Neural cell (in vitro differentiated cells): ENCODE measurements at regions not wholly inside any gene's neighbourhood (a gene's known extent, or its start where the extent isn't known, plus 50 kb on each side); places are given as distances from the start of the nearest gene placed in this dataset.
"Not testable (repeated sequence)": the region's sequence is repeated elsewhere in the genome, so short reads cannot be mapped to it uniquely, and the experiment has no call there.

ENCODE experiments used
- H2AFZ ChIP-seq: fragments of 200-600, 300-800 bp; sonication (generic), shearing (Covaris generic); 2 replicates; pipeline ENCODE4 v1.6.0; 2014; ENCODE audit warnings: low read depth, mild to moderate bottlenecking, antibody characterized with exemption, low read length, moderate library complexity
- H3F3A ChIP-seq: fragments of 200-600 bp; shearing (Covaris generic); 2 replicates; pipeline ENCODE4 v1.6.1; 2016; ENCODE audit warnings: mild to moderate bottlenecking, moderate library complexity, mixed read lengths, antibody characterized with exemption, low read length; ENCODE audit not compliant: insufficient read depth, poor library complexity, severe bottlenecking
- H3K27ac ChIP-seq: fragments of 200-600, 300-800 bp; sonication (generic), shearing (Covaris generic); 2 replicates; pipeline ENCODE4 v1.5.1; 2014; ENCODE audit warnings: mild to moderate bottlenecking, low read length, moderate library complexity
- H3K27me3 ChIP-seq: fragments of 300-800, 200-600 bp; sonication (generic), shearing (Covaris generic); 2 replicates; pipeline ENCODE4 v1.6.0; 2014; ENCODE audit warnings: mild to moderate bottlenecking, low read depth, low read length, moderate library complexity; ENCODE audit not compliant: insufficient read depth
- H3K36me3 ChIP-seq: fragments of 300-800, 200-600 bp; sonication (generic), shearing (Covaris generic); 2 replicates; pipeline ENCODE4 v1.5.1; 2014; ENCODE audit warnings: mild to moderate bottlenecking, antibody characterized with exemption, low read length, moderate library complexity; ENCODE audit not compliant: insufficient read depth
- H3K4me2 ChIP-seq: fragments of 300-800, 200-600 bp; sonication (generic), shearing (Covaris generic); 2 replicates; pipeline ENCODE4 v1.6.0; 2014; ENCODE audit warnings: mild to moderate bottlenecking, low read length
- H3K4me3 ChIP-seq: fragments of 300-800, 200-600 bp; sonication (generic), shearing (Covaris generic); 2 replicates; pipeline ENCODE4 v1.5.1; 2014; ENCODE audit warnings: mild to moderate bottlenecking, low read length, moderate library complexity
- H3K79me2 ChIP-seq: fragments of 200-600 bp; shearing (Covaris generic); replicated peaks from 2 replicates; pipeline ENCODE4 v1.6.0; 2014; ENCODE audit warnings: mild to moderate bottlenecking, low read length, moderate library complexity; ENCODE audit not compliant: insufficient read depth
- H3K9ac ChIP-seq: fragments of 300-800, 200-600 bp; sonication (generic), shearing (Covaris generic); 2 replicates; pipeline ENCODE4 v1.6.1; 2016; ENCODE audit warnings: mild to moderate bottlenecking, low read length, mixed read lengths
- H3K9me2 ChIP-seq: fragments of 200-600 bp; shearing (Covaris generic); 2 replicates; pipeline ENCODE4 v1.6.1; 2016; ENCODE audit warnings: mild to moderate bottlenecking, low read length, mixed read lengths; ENCODE audit not compliant: insufficient read depth
- H3K9me3 ChIP-seq: fragments of 200-600, 300-800 bp; sonication (generic), shearing (Covaris generic); 2 replicates; pipeline ENCODE4 v1.6.1; 2016; ENCODE audit warnings: mild to moderate bottlenecking, mixed run types, low read length, moderate library complexity, mixed read lengths
- H4K20me1 ChIP-seq: fragments of 200-600 bp; shearing (Covaris generic); 2 replicates; pipeline ENCODE4 v1.6.1; 2016; ENCODE audit warnings: mild to moderate bottlenecking, mixed run types; ENCODE audit not compliant: insufficient read depth
- EP300 ChIP-seq: fragments of 450-650 bp; conservative IDR thresholded peaks from 2 replicates; pipeline ENCODE4 v1.6.1; 2014; ENCODE audit warnings: antibody characterized with exemption, mild to moderate bottlenecking, moderate library complexity; ENCODE audit not compliant: poor library complexity, severe bottlenecking
- EZH2 ChIP-seq: fragments of 200-600, 300-800 bp; shearing (Covaris generic), sonication (generic); IDR thresholded peaks from 2 replicates; pipeline ENCODE4 v1.6.1; 2014; ENCODE audit warnings: antibody characterized with exemption, low read length, borderline replicate concordance, mild to moderate bottlenecking; ENCODE audit not compliant: insufficient read depth, poor library complexity, severe bottlenecking
- MXI1 ChIP-seq: fragments of 450-650 bp; conservative IDR thresholded peaks from 2 replicates; pipeline ENCODE4 v1.6.1; 2014; ENCODE audit warnings: antibody characterized with exemption, mild to moderate bottlenecking; ENCODE audit not compliant: poor library complexity, severe bottlenecking
- POLR2AphosphoS5 ChIP-seq: IDR thresholded peaks from 2 replicates; pipeline ENCODE4 v1.6.1; 2012
- RAD21 ChIP-seq: fragments of 450-650 bp; conservative IDR thresholded peaks from 2 replicates; pipeline ENCODE4 v1.6.1; 2014; ENCODE audit warnings: antibody characterized with exemption, mild to moderate bottlenecking, moderate library complexity
- SMC3 ChIP-seq: fragments of 450-650 bp; conservative IDR thresholded peaks from 2 replicates; pipeline ENCODE4 v1.6.1; 2014; ENCODE audit warnings: antibody characterized with exemption, mild to moderate bottlenecking, moderate library complexity; ENCODE audit not compliant: poor library complexity
- TAF1 ChIP-seq: IDR thresholded peaks from 2 replicates; pipeline ENCODE4 v1.6.1; 2012; ENCODE audit warnings: low read depth
- TF ChIP-seq, protein P1 (sequence below): IDR thresholded peaks from 2 replicates; pipeline ENCODE4 v1.6.1; 2012; ENCODE audit warnings: borderline replicate concordance
- TF ChIP-seq, protein P2 (sequence below): fragments of 450-650 bp; IDR thresholded peaks from 2 replicates; pipeline ENCODE4 v1.5.1; 2014; ENCODE audit warnings: antibody characterized with exemption, mild to moderate bottlenecking, moderate library complexity; ENCODE audit not compliant: poor library complexity, severe bottlenecking

DNA sequence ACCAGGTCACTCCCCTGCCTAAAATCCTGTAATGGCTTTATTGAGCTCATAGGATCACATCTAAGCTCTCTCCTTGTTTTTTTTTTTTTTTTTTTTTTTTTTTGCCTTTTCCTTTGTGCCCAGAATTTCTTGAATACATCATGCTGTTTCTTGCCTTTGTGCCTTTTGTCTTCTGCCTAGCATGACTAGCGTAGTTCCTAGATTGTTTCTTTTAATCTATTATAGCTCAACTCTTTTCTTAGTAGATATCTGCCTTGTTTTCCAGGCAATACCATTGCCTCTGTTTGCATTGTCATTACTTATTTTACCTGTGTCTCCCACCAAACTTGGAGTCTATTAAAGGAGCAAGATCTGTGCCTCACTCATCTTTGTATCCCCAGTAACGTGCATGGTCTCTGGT, 106.1 kb upstream of the C9orf72 start:
- Histone ChIP-seq H3F3A (no peaks in the 10 kb centered on the region), H3K79me2 (no peaks in the 10 kb centered on the region), H4K20me1 (no peaks in the 10 kb centered on the region), H3K27me3 (no peaks in the 10 kb centered on the region), H3K9me3 (no peaks in the 10 kb centered on the region), H3K27ac (no peak overlapping the region), H2AFZ (no peak overlapping the region), H3K9me2 (no peaks in the 10 kb centered on the region), H3K9ac (no peak overlapping the region), H3K36me3 (no peaks in the 10 kb centered on the region), H3K4me2 (no peak overlapping the region), H3K4me3 (no peak overlapping the region)
- TF ChIP-seq RAD21 (no peak), POLR2AphosphoS5 (no peak), SMC3 (no peak)

GRCh38 chr9:27683181-27683580, 109.9 kb upstream of the C9orf72 start:
- Histone ChIP-seq H4K20me1 (no peaks in the 10 kb centered on the region), H3F3A (no peaks in the 10 kb centered on the region), H3K4me3 (no peak overlapping the region), H3K27me3 (no peaks in the 10 kb centered on the region), H3K9me2 (no peaks in the 10 kb centered on the region), H3K9me3 (no peaks in the 10 kb centered on the region), H3K36me3 (no peaks in the 10 kb centered on the region), H3K9ac (no peak overlapping the region), H2AFZ (no peak overlapping the region), H3K27ac (no peak overlapping the region), H3K4me2 (no peak overlapping the region), H3K79me2 (no peaks in the 10 kb centered on the region)
- no peak for TF ChIP-seq RAD21
- no peak for TF ChIP-seq EP300
- TF ChIP-seq, protein P1, sequence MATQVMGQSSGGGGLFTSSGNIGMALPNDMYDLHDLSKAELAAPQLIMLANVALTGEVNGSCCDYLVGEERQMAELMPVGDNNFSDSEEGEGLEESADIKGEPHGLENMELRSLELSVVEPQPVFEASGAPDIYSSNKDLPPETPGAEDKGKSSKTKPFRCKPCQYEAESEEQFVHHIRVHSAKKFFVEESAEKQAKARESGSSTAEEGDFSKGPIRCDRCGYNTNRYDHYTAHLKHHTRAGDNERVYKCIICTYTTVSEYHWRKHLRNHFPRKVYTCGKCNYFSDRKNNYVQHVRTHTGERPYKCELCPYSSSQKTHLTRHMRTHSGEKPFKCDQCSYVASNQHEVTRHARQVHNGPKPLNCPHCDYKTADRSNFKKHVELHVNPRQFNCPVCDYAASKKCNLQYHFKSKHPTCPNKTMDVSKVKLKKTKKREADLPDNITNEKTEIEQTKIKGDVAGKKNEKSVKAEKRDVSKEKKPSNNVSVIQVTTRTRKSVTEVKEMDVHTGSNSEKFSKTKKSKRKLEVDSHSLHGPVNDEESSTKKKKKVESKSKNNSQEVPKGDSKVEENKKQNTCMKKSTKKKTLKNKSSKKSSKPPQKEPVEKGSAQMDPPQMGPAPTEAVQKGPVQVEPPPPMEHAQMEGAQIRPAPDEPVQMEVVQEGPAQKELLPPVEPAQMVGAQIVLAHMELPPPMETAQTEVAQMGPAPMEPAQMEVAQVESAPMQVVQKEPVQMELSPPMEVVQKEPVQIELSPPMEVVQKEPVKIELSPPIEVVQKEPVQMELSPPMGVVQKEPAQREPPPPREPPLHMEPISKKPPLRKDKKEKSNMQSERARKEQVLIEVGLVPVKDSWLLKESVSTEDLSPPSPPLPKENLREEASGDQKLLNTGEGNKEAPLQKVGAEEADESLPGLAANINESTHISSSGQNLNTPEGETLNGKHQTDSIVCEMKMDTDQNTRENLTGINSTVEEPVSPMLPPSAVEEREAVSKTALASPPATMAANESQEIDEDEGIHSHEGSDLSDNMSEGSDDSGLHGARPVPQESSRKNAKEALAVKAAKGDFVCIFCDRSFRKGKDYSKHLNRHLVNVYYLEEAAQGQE, result no peak

DNA sequence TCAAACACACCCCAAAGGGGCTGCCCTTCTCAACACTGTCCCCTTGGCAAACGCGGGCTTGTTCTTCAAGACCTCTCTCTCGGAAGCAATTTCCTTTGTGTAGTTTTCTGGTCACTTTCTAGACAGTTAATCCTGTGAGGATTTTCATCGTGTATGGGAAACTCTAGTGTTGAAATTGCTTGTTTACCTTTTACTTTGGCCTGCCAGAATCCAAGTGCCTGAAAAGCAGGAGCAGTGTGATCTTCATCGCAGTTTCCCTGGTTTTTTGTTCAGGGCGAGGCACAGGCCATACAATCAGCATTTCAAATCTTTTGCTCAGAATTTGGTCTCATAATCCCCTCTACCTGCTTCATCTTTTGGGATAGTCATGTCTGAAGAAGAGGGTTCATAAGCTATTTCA, 115.7 kb upstream of the C9orf72 start:
- TF ChIP-seq MXI1 (no peak), TAF1 (no peak), RAD21 (no peak), SMC3 (no peak), EZH2 (no peak), POLR2AphosphoS5 (no peak), EP300 (no peak)
- TF ChIP-seq, protein P2, sequence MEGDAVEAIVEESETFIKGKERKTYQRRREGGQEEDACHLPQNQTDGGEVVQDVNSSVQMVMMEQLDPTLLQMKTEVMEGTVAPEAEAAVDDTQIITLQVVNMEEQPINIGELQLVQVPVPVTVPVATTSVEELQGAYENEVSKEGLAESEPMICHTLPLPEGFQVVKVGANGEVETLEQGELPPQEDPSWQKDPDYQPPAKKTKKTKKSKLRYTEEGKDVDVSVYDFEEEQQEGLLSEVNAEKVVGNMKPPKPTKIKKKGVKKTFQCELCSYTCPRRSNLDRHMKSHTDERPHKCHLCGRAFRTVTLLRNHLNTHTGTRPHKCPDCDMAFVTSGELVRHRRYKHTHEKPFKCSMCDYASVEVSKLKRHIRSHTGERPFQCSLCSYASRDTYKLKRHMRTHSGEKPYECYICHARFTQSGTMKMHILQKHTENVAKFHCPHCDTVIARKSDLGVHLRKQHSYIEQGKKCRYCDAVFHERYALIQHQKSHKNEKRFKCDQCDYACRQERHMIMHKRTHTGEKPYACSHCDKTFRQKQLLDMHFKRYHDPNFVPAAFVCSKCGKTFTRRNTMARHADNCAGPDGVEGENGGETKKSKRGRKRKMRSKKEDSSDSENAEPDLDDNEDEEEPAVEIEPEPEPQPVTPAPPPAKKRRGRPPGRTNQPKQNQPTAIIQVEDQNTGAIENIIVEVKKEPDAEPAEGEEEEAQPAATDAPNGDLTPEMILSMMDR, result no peak
- TF ChIP-seq, protein P1, result no peak

DNA sequence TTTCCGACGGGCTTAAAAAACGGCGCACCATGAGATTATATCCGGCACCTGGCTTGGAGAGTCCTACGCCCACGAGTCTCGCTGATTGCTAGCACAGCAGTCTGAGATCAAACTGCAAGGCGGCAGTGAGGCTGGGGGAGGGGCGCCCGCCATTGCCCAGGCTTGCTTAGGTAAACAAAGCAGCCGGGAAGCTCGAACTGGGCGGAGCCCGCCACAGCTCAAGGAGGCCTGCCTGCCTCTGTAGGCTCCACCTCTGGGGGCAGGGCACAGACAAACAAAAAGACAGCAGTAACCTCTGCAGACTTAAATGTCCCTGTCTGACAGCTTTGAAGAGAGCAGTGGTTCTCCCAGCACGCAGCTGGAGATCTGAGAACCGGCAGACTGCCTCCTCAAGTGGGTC, 117.5 kb upstream of the C9orf72 start:
- not testable (repeated sequence) for H3K9ac ChIP-seq, H3K9me3 ChIP-seq, H3K79me2 ChIP-seq, H2AFZ ChIP-seq, H3K27me3 ChIP-seq, H3K4me2 ChIP-seq, H4K20me1 ChIP-seq, H3K27ac ChIP-seq, H3F3A ChIP-seq, H3K36me3 ChIP-seq, H3K4me3 ChIP-seq, H3K9me2 ChIP-seq

More for the DNA sequence above, 115.7 kb upstream of the C9orf72 start:
- H3K9me2 ChIP-seq, result no peaks in the 10 kb centered on the region
- H3K79me2 ChIP-seq, result no peaks in the 10 kb centered on the region
- no peaks in the 10 kb centered on the region for H3F3A ChIP-seq
- H3K27me3 ChIP-seq, result no peaks in the 10 kb centered on the region
- no peaks in the 10 kb centered on the region for H4K20me1 ChIP-seq
- H3K4me3 ChIP-seq, result no peak overlapping the region
- no peaks in the 10 kb centered on the region for H3K36me3 ChIP-seq
- H2AFZ ChIP-seq, result no peak overlapping the region
- no peak overlapping the region for H3K9ac ChIP-seq
- H3K9me3 ChIP-seq, result no peaks in the 10 kb centered on the region
- no peak overlapping the region for H3K27ac ChIP-seq
- H3K4me2 ChIP-seq, result no peak overlapping the region
